Stromal cell of bone marrow (primary cell): ENCODE measurements at regions not wholly inside any gene's neighbourhood (a gene's known extent, or its start where the extent isn't known, plus 50 kb on each side); places are given as distances from the start of the nearest gene placed in this dataset.
"Not testable (repeated sequence)": the region's sequence is repeated elsewhere in the genome, so short reads cannot be mapped to it uniquely, and the experiment has no call there.

Experiments used
- DNase-seq: peaks from one replicate; pipeline ENCODE4 v3.0.0-alpha.2; 2012; ENCODE audit warnings: low read depth

DNA sequence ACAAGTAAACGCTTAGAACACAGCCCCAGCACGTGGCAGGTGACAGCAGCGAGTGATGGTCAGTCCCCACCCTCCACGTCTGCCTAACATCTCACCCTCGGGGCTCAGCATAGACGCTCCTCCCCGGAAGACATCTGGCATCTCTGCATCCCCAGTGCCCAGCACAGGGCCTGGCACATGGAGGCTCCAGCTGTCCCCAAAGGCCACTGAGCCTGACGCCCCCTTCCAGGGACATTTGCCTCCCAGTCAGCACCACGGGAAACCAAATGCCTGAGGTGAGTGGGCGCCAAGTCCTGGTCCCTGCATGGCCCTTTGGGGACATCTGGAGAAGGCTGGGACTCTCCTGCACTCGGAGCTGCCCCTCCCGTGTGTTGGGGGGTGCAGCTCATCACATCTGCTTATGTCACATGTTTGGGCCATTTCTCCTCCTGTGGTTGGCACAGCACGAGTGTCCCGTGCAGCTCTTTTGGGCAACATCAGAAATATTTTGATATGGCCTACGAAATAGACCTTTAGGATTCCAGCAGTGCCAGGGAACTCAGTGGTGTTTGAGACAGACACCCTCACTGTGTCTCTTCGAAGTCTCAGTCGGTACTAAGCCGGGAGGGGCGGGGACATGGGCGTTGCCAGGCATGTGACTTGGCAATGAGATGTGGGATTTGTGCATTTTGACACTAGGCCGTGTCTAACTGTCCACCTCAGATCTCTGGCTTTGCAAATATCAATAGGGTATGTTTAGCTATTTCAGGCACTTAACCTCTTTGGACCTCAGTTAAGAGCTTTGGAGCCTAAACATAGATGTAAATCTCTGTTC is 315.0 kb downstream of the PTPRU start:
- no peak for DNase-seq

DNA sequence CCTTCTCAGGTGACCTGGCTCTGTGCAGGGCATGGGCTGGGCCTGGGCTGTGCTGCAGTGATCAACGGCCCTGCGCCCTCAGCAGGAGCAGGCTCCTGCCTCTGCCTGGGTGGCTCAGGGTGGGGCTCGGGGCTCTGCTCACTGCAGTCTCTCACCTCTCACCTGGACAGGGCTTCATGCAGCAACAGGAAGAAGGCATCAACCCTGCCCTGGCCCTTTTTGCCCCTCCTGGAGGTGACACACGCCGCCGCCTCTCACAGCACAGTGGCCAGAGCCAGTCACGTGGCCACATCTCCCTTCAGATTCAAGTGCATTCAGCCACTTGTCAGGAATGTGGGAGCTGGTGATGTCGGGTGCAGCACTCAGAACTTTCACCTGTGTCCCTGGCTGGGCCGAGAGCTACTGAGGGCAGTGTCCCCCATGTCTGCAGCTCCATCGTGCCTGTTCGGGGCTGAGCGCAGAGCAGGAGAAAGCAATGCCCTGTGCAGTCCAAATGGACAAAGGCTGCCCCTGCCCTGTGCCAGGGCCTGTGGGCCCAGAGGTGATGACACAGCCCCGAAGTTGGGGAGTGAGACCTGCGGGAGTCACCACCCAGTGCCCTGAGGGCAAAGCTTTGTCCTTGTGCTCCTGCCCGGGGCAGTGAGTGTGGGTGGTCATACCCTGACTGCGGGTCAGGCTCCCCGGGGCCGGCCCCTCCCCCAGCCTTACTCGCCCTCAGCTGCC is 314.0 kb downstream of the PTPRU start:
- no peak for DNase-seq

DNA sequence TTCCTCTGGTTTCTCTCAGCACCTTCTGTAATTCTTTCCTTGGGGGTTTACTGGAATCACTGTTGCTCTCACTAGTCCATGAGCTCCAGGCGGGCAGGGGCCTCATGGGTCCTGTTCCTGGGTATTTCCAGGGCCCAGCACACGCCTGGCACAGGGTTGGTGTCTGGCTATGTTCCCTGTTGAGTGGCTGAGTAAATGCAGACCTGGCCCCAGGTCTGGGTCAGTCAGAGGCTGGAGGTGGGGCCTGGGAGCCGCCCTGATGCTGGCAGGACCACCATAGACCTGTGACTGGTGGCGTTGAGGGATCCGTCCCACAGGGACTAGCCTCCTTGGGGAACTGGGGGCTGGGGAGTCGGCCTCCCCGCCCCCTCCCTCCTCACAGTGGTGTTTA is 313.4 kb downstream of the PTPRU start:
- DNase-seq: not testable (repeated sequence)

DNA sequence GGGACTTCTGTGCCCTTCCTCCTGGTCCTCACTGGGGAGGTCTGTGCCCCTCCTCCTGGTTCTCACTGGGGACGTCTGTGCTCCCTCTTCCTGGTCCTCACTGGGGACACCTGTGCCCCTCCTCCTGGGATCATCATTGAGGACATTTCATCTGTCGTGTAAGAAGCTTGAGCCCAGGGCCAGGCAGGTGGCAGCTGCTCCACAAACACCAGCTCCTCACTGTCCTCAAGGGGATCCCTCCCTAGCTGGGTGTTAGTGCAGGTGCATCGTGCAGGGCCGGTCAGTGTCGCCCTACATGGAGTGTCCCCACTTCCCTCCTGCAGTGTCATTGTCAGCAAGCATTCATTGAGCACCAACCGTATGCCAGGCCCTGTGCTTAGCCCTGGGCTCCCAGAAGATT is 312.7 kb downstream of the PTPRU start:
- DNase-seq: no peak

DNA sequence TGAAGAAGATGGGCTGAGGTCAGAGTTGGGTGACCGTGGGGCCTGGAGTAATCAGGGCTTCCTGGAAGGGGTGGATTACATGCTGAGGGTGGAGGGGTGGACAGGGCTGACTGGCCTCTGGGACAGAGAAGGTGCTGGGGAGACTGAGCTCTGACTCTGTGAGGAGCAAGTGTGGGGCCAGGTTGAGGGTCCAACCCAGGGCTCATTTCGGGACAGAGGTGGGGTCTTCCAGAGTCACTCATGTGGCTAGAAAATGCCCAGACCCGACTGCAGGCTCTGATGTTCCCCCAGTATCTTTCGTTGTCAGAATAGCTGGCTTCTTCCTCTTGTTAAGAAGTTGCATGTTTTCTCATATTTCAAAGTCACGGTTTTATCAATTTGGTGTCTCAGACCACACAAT is 311.8 kb downstream of the PTPRU start:
- no peak for DNase-seq

DNA sequence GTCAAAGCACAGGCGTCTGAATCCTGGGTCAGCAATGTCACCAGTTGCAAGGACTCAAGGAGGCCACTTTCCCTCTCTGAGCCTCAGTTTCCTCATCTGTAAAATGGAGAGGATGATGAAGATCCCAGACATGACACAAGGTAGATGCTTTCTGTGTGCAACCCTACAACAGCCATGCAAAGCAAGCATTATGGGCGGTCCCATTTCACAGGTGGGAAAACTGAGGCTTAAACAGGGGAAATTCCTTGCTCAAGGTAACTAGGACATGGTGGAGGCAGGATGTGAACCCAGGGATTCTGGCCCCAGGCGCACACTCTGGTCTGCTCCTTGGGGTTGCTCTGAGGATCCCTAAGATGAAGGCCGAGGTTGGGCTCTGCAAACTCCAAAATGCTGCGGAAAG is 311.0 kb downstream of the PTPRU start:
- DNase-seq: no peak

DNA sequence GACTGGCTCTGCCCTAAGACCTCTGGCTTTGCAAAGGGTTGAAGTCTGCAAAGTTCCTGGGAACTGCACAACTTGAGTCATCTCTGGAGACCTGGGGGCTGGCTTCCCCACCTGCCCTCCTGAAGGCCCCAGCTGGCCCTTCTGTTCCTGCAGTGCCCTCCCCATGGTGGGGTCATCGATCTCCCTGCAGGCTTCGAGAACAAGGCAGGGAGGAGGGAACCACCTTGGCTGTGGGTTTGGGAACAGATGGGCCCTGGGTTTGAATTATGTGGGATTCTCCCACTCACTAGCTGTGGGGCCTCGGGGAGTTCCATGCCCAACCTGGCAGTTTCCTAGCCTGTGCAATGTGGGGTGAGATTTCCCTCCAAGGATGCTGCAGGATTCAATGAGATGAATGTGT is 310.2 kb downstream of the PTPRU start:
- DNase-seq: no peak

DNA sequence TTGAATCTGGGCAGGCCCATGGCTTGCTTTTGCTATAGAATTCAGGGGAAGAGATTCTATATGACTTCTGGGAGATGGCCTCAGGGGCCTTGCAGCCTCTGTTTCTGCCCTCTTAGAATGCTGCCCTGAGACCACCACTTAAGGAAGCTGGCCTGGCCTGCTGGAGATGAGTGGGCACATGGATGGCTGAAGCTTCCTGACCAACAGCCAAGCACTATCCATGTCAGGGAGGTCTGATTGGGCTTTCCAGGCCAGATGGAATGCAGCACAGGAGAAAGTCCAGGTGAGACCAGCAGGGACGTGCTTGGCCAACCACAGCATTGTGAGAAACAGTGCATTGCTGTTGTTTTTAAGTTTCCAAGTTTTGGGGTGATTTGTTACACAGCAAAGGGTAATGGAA is 308.1 kb downstream of the PTPRU start:
- DNase-seq: no peak

DNA sequence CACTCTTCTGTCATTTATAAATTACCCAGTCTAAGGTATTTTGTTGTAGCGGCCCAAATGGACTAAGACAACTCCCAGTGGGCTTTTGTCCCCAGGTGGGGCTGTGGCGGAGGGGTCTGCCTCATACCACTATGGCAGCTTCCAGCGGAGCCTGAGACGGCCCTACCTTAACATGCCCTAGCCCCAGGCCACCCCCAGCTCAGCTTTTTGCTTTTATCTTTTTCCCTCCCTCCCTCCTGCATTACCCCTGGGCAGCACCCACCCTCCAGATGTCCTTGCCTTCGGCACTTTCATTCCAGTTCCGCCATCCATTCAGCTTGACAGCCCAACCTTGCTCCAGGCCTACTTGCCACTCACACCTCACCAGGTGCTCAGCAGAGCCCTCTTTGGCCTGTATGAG is 307.3 kb downstream of the PTPRU start:
- no peak for DNase-seq

DNA sequence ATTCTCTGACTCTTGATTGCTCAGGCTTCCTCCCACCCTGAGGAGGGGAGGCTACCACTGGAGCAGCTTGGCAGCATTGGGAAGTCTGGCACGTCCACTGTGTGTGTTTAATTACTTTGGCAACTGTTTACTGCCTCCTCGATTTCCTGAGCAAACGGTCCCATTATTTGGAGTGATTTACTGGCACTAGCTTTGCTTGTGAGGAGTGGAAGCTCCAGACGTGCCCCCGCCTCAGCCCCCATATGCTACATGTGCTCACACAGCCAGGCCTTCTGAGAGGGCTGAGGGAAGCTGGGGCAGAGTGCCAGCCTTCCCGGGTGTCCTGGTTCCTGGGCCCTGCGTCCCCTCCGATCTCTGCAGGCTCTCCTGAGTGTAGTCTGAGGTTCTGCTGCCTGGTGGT is 306.2 kb downstream of the PTPRU start:
- DNase-seq: no peak

DNA sequence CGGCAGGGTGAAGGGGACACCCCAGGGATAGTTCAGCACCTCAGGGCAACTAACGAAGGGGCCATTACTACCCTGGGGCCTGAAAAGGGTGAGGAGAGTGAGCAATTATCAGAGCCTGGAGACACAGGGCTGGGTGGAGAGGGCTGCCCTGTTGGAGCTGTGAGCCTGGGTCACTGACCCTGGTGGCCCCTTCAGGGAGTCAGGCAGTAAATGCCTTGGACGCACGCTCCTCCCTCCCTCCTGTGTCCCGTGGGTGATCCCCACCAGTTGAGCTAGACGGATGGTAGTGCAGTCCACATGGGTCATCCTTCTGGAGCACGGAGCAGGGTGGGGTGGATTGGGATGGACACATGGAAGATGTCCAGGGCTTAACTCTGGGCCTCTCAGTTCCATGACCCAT is 305.3 kb downstream of the PTPRU start:
- DNase-seq: no peak

DNA sequence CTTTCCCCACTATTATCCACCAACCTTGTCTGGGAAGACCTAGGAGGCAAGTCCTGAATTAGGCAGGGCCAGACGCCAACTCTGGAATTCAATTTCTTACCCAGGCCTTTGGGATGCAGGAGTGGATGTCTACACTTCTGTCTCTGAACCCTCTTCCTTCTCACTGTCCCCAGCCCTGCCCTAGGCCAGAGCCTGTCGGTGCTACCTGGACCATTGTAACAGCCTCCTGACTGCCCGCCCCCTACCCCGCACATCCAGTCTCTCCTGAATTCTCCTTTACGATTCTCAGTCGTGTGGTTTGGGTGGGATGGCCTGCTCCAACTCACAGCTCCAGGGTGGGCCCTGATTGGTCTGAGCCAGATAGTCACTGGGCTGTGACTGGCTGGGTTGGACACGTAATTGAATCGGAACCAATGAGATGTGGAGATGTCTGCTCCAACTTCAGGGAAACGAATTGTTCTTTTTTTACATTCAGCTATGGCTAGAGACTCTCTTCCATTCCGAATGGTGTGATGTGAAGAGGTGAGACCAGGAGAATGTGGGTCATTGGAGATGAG is 304.6 kb downstream of the PTPRU start:
- DNase-seq: no peak

DNA sequence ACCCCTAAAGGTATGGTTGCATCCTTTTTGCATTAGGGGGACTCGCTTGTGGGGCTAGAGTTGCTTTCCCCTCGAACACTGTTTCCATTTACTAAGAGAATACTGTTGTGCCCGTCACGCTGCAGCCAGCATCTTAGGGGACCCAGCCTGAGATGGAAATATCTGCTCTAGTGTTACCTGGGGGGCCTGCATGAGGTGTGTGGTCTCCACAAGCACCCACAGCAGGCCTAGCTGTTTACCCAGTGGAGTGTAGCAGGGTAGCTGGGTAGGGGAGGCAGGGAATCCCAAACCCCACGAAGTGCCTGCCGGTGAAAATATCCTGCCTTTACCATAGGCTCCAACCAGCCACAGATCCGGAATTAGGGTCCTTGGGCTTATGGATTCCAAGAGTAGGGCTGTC is 303.6 kb downstream of the PTPRU start:
- DNase-seq: no peak

DNA sequence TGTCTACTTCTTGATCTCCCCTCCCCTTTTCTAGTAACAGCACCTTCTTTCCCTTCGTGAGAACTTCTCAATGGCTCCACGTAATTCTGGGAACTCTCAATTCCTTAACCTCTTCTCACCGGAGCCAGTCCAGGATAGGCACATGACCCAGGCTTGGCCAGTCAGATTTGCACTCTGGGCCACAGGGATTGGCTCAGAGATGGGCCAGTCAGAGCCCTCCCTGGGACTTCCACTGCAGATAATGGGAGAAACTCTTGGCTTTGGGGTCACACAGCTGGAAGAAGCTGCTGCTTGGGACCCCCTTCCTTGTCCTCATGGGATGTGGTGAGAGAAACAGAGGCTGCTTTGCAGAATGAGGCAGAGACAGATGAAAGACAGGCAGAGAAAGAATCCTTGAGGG is 302.3 kb downstream of the PTPRU start:
- DNase-seq: no peak

DNA sequence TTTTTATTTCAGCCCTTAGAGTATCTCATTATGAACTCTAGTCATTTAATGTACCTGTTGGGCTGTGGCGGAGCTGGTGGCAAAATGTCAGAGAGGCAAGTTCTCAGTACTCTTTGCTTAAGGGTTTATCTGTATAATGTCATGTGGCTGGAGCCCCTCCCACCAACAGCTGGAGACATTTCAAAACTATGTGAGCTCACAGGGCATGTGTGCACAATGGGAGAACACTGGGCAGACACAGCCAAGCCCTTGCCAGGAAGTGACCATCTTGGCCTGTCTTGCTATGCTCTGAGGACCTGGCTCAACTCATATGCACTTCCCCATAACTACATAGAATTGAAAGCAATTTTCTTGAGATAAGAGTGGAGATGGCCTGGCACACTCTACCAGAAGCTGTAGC is 296.4 kb downstream of the PTPRU start:
- DNase-seq: no peak

DNA sequence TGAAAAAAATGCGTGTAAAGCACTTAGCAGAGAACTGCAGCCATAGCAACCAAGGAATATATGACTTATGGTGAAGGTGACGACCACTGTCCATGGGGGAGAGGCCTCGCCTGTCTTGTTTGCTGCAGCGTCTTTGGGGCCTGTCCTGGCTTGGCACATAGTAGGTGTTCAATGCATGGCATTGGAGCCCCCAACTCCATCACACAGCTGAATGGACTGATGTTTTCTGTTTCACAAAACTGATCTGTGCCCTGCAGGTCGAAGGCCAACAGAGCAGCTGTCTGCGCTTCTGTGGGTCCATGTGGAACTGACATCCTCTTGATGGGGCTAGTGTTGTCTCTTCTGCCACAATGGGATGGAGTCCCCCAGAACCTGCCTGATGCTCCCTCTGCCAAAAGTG is 296.0 kb downstream of the PTPRU start:
- no peak for DNase-seq

DNA sequence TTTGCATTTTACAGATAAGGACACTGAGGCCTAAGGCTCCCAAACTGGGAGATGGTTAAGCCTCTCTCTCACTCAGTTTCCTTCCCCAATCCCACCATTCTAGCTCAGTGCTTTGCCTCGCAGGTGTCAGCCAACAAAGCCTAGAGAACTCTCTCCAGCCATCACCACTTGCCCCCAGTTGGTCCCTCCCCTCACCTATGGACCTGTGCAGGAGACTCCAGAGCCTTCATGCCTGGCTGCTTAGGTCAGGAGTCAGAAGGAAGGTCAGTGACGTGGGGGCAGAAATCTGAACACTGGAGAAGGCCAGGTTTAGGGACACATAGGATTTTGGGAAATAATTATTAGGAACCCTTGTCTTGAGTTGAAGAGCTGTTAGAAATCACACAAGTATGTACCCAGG is 295.3 kb downstream of the PTPRU start:
- DNase-seq: no peak

DNA sequence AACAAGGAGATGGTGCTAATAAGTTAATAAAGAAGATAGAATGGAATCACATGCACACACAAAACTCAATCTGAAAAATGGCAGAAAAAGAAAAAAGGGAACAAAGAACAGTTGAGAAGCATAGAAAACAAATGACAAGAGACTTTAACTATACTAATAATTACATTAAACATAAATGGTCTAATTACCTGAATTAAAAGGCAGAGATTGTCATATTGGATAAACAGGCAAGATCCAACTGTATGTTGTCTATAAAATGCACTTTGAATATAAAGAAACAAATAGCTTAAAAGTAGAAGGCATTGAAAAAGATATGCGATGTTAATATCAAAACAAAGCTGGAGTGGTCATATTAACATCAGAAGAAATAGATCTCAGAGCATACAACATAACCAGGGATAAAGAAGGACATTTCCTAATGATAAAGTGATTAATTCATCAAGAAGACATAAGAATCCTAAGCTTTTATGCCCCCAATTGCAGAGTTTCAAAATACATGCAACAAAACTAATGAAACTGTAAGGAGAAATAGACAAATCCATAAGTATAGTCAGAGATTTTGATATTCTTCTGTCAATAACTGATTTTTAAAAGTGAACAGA is 293.5 kb downstream of the PTPRU start:
- no peak for DNase-seq

DNA sequence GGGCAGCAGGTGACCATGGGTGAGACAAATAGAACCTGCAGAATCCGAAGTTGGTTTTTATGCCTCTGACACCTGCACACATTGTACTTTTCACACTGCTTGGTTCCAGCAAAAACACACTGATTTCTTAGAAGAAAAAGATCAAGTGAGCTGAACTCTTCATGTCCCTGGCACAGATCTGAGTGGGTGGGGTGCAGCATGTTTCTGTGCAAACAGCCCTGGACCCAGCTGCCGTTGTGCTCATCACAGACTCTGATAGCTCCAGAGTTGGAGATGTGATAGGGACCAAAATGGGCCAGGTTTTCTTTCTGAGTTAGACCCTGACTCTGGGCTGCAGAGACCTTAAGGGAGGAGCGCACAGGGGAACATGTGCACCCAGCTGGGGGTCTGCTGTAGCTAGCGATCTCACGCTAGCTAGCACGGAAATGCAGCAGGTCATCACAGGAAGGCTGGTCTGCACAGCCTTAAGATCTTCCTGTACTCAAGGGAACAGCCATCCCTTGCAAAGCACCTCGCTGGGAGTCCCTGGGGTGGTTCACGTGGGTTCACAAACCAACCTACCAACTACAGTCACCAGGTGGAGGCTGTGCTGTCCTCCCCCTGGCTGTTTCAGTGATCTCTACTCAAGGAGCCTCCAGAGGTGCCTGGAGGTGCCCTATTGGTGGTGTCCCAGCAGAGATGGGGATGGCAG is 291.1 kb downstream of the PTPRU start:
- no peak for DNase-seq

DNA sequence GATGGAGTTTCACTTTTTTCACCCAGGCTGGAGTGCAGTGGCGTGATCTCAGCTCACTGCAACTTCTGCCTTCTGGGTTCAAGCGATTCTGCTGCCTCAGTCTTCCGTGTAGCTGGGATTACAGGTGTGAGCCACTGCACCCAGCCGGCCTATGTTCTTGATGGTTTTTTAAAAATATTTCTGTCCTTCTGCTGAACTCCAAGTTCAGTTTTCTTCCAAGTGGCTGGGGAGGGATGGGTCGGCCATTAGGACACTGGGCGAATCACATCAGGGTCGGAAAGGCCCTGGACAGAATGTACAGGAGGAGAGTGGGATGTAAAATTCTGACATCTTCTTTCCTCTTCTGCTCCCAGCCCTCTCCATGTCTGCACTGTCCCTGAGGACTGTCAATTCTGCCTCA is 289.6 kb downstream of the PTPRU start:
- no peak for DNase-seq

DNA sequence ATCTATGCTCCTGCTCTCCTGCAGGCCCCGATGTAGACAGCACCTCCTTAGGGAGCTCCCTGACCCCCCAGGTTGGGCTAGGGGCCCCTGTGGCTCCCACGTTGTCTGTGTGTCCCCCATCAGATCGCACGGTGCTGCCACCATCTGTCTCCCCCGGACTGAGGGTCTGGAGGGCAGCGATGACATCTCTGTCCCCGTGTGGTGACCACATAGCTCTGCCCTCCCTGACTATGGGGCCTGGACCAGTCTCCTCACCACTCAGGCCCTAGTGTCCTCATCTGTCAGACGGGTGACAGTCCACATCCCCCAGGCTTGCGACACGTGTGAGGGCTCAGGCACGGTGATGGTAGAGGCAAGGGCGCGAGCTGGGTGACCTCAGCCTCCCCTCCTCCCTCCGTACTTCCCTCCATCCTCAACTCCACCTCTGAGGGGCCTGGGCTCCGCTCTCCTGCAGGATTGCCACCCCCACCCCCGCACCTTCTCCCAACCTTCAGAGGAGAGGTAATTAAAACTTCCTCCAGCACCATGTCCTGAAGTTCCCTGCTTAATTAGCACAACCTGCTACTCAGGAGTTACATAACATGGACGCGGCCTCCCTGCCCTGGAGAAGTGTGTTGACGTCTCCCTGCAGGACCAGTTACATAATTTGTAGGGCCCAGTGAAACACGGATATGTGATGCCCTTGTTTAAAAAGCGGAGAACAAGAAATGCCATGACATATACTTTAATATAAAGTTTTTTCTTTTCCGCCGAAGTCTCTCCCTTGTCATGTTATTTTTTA is 288.2 kb downstream of the PTPRU start:
- no peak for DNase-seq

DNA sequence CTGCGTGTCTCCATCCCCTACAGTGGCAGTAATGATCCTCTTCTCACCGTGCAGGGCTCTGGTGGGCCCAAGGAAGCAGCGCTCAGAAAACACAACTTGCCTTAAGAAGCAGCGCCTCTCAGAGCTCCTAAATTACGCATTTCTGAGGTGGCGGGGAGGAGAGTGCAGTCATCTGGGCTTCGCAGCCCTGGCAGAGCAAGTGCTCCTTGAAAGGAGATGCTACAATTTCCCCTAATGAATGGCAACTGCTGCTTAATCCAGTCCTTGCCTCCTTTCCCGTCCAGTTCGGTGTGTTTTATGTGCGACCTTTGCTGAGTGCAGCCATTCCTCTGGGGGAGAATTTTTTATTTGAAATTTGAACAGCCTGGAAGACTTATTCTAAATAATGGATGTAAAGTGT is 287.3 kb downstream of the PTPRU start:
- DNase-seq: no peak
